ENCODE measurements at regions not wholly inside any gene's neighbourhood (a gene's known extent, or its start where the extent isn't known, plus 50 kb on each side); places are given as distances from the start of the nearest gene placed in this dataset.

GRCh38 chr3:176120507-176120906 lies 1076.8 kb downstream of the TBL1XR1 start:
- TF ChIP-seq ZNF785 (CRISPR knock-in tag; IDR thresholded peaks at IDR 0.05) (no peak), ZNF12 (CRISPR knock-in tag; IDR thresholded peaks at IDR 0.05) (no peak), GTF2E2 (tag; IDR thresholded peaks at IDR 0.05) (no peak), PPARD (CRISPR knock-in tag; IDR thresholded peaks at IDR 0.05) (no peak), PURB (CRISPR knock-in tag; IDR thresholded peaks at IDR 0.05; ENCODE audit: low read depth) (no peak), ATF4 (CRISPR knock-in tag; IDR thresholded peaks at IDR 0.05) (no peak), ZFP30 (CRISPR knock-in tag; IDR thresholded peaks at IDR 0.05; ENCODE audit: borderline replicate concordance) (no peak), DMBX1 (CRISPR knock-in tag; IDR thresholded peaks at IDR 0.05; ENCODE audit: borderline replicate concordance) (no peak), DEAF1 (CRISPR knock-in tag; IDR thresholded peaks at IDR 0.05) (no peak), USF1 (CRISPR knock-in tag; IDR thresholded peaks at IDR 0.05) (no peak), CHD2 (IDR thresholded peaks at IDR 0.05; ENCODE audit: low read depth, low read length) (no peak), JUND (IDR thresholded peaks at IDR 0.05; ENCODE audit: borderline replicate concordance, low read depth, low read length) (no peak), JUND (tag; IDR thresholded peaks at IDR 0.05; ENCODE audit: borderline replicate concordance, low read depth, low read length) (no peak), ZBTB34 (CRISPR knock-in tag; IDR thresholded peaks at IDR 0.05) (no peak)
- Histone ChIP-seq H3K36me3 (ENCODE audit: control insufficient read depth, insufficient read depth, low read length) (no peaks in the 10 kb centered on the region), H3K9me3 (replicated peaks; ENCODE audit: control insufficient read depth, insufficient read depth, low read depth, low read length) (no peaks in the 10 kb centered on the region), H3K4me3 (no peak overlapping the region), H3K27me3 (ENCODE audit: control insufficient read depth in 2 of 2, insufficient read depth in 2 of 2, low read length in 2 of 2) (no peaks in the 10 kb centered on the region), H4K20me1 (replicated peaks; ENCODE audit: control insufficient read depth, insufficient read depth, low read length) (no peaks in the 10 kb centered on the region), H3K9ac (ENCODE audit: insufficient read depth in 1 of 2, low read depth in 2 of 2, low read length in 2 of 2) (no peak overlapping the region), H3K9me1 (ENCODE audit: control insufficient read depth, insufficient read depth, low read length) (no peaks in the 10 kb centered on the region), H3K79me2 (ENCODE audit: control insufficient read depth, insufficient read depth, low read length) (no peaks in the 10 kb centered on the region), H3K4me1 (replicated peaks in 1 of 2; ENCODE audit: control insufficient read depth in 2 of 2, insufficient read depth in 2 of 2, low read length in 2 of 2) (no peaks in the 10 kb centered on the region), H3K27ac (ENCODE audit: extremely low read depth, low read depth, low read length) (no peak overlapping the region), H2AFZ (ENCODE audit: low read depth, low read length) (no peak overlapping the region), H3K4me2 (ENCODE audit: insufficient read depth, low read length) (no peak overlapping the region)
- intact Hi-C loops (cut with micrococcal nuclease), result no loop called here
- DNase-seq (ENCODE audit: extremely low read depth in 1 of 4, low spot score in 3 of 4), result no peak
- no TSS peak for BruUV-seq (replicated peaks)
- FAIRE-seq, result no peak
- CTCF ChIA-PET (ENCODE audit: low intra/inter-chr PET ratio), result no interaction called here
- POLR2A ChIA-PET, result no interaction called here
- ATAC-seq, result no peak
- in situ Hi-C loops (cut with MboI), result no loop called here
- 0% methylated on average over 2 of the region's 2 CpGs for WGBS (ENCODE audit: insufficient coverage, low coverage, missing lambda C conversion rate)

Measured in K562 (cell line).